ENCODE measurements at regions not wholly inside any gene's neighbourhood (a gene's known extent, or its start where the extent isn't known, plus 50 kb on each side); places are given as distances from the start of the nearest gene placed in this dataset.

- TF ChIP-seq CTCF (IDR thresholded peaks at IDR 0.05; ENCODE audit: low read length) = no peak
- no peak for TF ChIP-seq EZH2 (optimal IDR thresholded peaks at IDR 0.05; ENCODE audit: low read depth, low read length)
- TF ChIP-seq EZH2phosphoT487 (IDR thresholded peaks at IDR 0.05; ENCODE audit: low read length) = no peak
Measured at GRCh38 chr9:105004466-105005090, 76.6 kb upstream of the ABCA1 start.
